Uterus (tissue), 2 donors: ENCODE measurements at regions not wholly inside any gene's neighbourhood (a gene's known extent, or its start where the extent isn't known, plus 50 kb on each side); places are given as distances from the start of the nearest gene placed in this dataset.

ENCODE experiments used
- CTCF ChIP-seq, 4 experiments: fragments of 200-600 bp in 2 of 4; fragments of 450-650 bp in 2 of 4; sonication (generic) in 2 of 4; IDR thresholded peaks; one replicate each; pipeline ENCODE4 v1.5.1; 2016 to 2019; ENCODE audit warnings: antibody characterized with exemption in 4 of 4, mild to moderate bottlenecking in 2 of 4, moderate library complexity in 1 of 4
- POLR2A ChIP-seq, 2 donors: fragments of 450-650 bp; IDR thresholded peaks; one replicate each; pipeline ENCODE4 v1.6.1; 2016; ENCODE audit warnings: antibody characterized with exemption in 2 of 2, mild to moderate bottlenecking in 1 of 2, moderate library complexity in 1 of 2

- TF ChIP-seq POLR2A (IDR thresholded peaks at IDR 0.05) (no peak), CTCF (IDR thresholded peaks at IDR 0.05) (no peak)
Measured at GRCh38 chr2:122707224-122707824, 951.9 kb downstream of the TSN start.
